Tibial nerve (tissue), 4 donors: ENCODE measurements at regions not wholly inside any gene's neighbourhood (a gene's known extent, or its start where the extent isn't known, plus 50 kb on each side); places are given as distances from the start of the nearest gene placed in this dataset.

Experiments used
- CTCF ChIP-seq, 5 experiments: fragments of 200-600 bp in 3 of 5; fragments of 450-650 bp in 2 of 5; sonication (generic) in 3 of 5; IDR thresholded peaks; one replicate each; pipeline ENCODE4 v1.5.1; 2016 to 2019; ENCODE audit warnings: antibody characterized with exemption in 5 of 5, mild to moderate bottlenecking in 3 of 5, moderate library complexity in 2 of 5
- EP300 ChIP-seq, 2 donors: sonication (generic); formaldehyde crosslinking; IDR thresholded peaks; one replicate each; pipeline ENCODE4 v1.6.1; 2017; ENCODE audit warnings: antibody characterized with exemption in 2 of 2, mild to moderate bottlenecking in 1 of 2
- POLR2A ChIP-seq, 2 donors: fragments of 450-650 bp; IDR thresholded peaks; one replicate each; pipeline ENCODE4 v1.6.1; 2017; ENCODE audit warnings: antibody characterized with exemption in 2 of 2, mild to moderate bottlenecking in 2 of 2, moderate library complexity in 2 of 2

- TF ChIP-seq CTCF (IDR thresholded peaks at IDR 0.05) (no peak), EP300 (IDR thresholded peaks at IDR 0.05) (no peak), POLR2A (IDR thresholded peaks at IDR 0.05) (no peak)
These were observed 71.6 kb upstream of the CASZ1 start for GRCh38 chr1:10867914-10868598.
